Lung microvascular endothelial cell (primary cell): ENCODE measurements at regions not wholly inside any gene's neighbourhood (a gene's known extent, or its start where the extent isn't known, plus 50 kb on each side); places are given as distances from the start of the nearest gene placed in this dataset.
A peak's percentile ranks its signal among the peaks of the same experiment; 100 is the strongest.

Experiments used
- DNase-seq, 2 donors: peaks; one replicate each; pipeline versions ENCODE4 v3.0.0 to v3.0.0-alpha.2; 2010; ENCODE audit warnings: low read depth in 2 of 2

- DNase-seq, result no peak
These were observed 84.3 kb downstream of the MCFD2 start for GRCh38 chr2:46831051-46831868.

- no peak for DNase-seq
These were observed 86.2 kb downstream of the MCFD2 start for GRCh38 chr2:46829231-46829995.

GRCh38 chr2:46828491-46829230, 86.9 kb downstream of the MCFD2 start:
- no peak for DNase-seq

- DNase-seq, result no peak
These were observed 87.5 kb downstream of the MCFD2 start for GRCh38 chr2:46828135-46828438.

- peak in 1 of 2 donors; percentile 49 for DNase-seq
These were observed 88.1 kb downstream of the MCFD2 start for GRCh38 chr2:46827274-46828134.

- no peak for DNase-seq
These were observed 88.9 kb downstream of the MCFD2 start for GRCh38 chr2:46826569-46827245.

- peak in 1 of 2 donors; percentile 37 for DNase-seq
These were observed 89.6 kb downstream of the MCFD2 start for GRCh38 chr2:46825939-46826568.

GRCh38 chr2:46825231-46825938, 90.2 kb downstream of the MCFD2 start:
- no peak for DNase-seq

GRCh38 chr2:46824611-46825010, 91.0 kb downstream of the MCFD2 start:
- DNase-seq, result peak in 1 of 2 donors; percentile 25

GRCh38 chr2:46821600-46821999, 94.0 kb downstream of the MCFD2 start:
- no peak for DNase-seq

- no peak for DNase-seq
These were observed 96.8 kb downstream of the MCFD2 start for GRCh38 chr2:46818819-46819218.

- peak in 1 of 2 donors; percentile 76 for DNase-seq
These were observed 97.4 kb downstream of the MCFD2 start for GRCh38 chr2:46818141-46818621.

- DNase-seq, result no peak
These were observed 98.5 kb downstream of the MCFD2 start for GRCh38 chr2:46816846-46817726.

GRCh38 chr2:46816151-46816845, 99.3 kb downstream of the MCFD2 start:
- no peak for DNase-seq

- DNase-seq, result peak; percentile 25 to 87
These were observed 100.3 kb downstream of the MCFD2 start for GRCh38 chr2:46815121-46815802.

- DNase-seq, result peak; percentile 91 to 99
These were observed 101.2 kb downstream of the MCFD2 start for GRCh38 chr2:46814160-46814961.
